ENCODE measurements at regions not wholly inside any gene's neighbourhood (a gene's known extent, or its start where the extent isn't known, plus 50 kb on each side); places are given as distances from the start of the nearest gene placed in this dataset.
A peak's percentile ranks its signal among the peaks of the same experiment; 100 is the strongest.

DNA sequence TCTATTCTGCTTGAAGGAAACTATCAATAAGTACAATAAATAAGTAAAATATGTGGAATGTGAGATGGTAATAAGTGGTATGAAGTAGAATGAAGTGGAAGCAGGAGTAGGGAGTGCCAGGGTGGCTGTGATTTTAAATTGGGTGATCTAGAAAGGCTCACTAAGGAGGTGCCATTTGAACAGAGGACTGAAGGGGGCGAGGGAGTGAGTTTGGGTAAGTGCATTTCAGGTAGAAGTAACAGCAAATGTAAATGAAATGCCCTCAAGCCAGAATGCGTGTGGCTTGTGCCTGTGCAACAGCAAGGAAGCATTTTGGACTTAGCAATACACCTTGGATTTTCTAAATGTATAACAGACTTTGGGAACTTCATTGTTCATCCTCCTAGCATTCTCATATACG is 77.1 kb downstream of the CCNA1 start:
- POLR2A ChIA-PET = no interaction called here
- H3K36me3 Mint-ChIP-seq = peaks cover 12% of the 10 kb centered on the region
- ATAC-seq (peak; percentile 97), DNase-seq (ENCODE audit: low spot score) (peak; percentile 50)
- TF ChIP-seq, protein P1, sequence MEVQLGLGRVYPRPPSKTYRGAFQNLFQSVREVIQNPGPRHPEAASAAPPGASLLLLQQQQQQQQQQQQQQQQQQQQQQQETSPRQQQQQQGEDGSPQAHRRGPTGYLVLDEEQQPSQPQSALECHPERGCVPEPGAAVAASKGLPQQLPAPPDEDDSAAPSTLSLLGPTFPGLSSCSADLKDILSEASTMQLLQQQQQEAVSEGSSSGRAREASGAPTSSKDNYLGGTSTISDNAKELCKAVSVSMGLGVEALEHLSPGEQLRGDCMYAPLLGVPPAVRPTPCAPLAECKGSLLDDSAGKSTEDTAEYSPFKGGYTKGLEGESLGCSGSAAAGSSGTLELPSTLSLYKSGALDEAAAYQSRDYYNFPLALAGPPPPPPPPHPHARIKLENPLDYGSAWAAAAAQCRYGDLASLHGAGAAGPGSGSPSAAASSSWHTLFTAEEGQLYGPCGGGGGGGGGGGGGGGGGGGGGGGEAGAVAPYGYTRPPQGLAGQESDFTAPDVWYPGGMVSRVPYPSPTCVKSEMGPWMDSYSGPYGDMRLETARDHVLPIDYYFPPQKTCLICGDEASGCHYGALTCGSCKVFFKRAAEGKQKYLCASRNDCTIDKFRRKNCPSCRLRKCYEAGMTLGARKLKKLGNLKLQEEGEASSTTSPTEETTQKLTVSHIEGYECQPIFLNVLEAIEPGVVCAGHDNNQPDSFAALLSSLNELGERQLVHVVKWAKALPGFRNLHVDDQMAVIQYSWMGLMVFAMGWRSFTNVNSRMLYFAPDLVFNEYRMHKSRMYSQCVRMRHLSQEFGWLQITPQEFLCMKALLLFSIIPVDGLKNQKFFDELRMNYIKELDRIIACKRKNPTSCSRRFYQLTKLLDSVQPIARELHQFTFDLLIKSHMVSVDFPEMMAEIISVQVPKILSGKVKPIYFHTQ (CRISPR knock-in tag; IDR thresholded peaks at IDR 0.05) = no peak
- TF ChIP-seq, protein P2, sequence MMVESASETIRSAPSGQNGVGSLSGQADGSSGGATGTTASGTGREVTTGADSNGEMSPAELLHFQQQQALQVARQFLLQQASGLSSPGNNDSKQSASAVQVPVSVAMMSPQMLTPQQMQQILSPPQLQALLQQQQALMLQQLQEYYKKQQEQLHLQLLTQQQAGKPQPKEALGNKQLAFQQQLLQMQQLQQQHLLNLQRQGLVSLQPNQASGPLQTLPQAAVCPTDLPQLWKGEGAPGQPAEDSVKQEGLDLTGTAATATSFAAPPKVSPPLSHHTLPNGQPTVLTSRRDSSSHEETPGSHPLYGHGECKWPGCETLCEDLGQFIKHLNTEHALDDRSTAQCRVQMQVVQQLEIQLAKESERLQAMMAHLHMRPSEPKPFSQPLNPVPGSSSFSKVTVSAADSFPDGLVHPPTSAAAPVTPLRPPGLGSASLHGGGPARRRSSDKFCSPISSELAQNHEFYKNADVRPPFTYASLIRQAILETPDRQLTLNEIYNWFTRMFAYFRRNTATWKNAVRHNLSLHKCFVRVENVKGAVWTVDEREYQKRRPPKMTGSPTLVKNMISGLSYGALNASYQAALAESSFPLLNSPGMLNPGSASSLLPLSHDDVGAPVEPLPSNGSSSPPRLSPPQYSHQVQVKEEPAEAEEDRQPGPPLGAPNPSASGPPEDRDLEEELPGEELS (CRISPR knock-in tag; IDR thresholded peaks at IDR 0.05) = no peak
- TF ChIP-seq, protein P3, sequence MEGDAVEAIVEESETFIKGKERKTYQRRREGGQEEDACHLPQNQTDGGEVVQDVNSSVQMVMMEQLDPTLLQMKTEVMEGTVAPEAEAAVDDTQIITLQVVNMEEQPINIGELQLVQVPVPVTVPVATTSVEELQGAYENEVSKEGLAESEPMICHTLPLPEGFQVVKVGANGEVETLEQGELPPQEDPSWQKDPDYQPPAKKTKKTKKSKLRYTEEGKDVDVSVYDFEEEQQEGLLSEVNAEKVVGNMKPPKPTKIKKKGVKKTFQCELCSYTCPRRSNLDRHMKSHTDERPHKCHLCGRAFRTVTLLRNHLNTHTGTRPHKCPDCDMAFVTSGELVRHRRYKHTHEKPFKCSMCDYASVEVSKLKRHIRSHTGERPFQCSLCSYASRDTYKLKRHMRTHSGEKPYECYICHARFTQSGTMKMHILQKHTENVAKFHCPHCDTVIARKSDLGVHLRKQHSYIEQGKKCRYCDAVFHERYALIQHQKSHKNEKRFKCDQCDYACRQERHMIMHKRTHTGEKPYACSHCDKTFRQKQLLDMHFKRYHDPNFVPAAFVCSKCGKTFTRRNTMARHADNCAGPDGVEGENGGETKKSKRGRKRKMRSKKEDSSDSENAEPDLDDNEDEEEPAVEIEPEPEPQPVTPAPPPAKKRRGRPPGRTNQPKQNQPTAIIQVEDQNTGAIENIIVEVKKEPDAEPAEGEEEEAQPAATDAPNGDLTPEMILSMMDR (IDR thresholded peaks at IDR 0.05) = peak; percentile 28; the same call in 1 of the 2 replicates
- TF ChIP-seq OVOL2 (CRISPR knock-in tag; IDR thresholded peaks at IDR 0.05; ENCODE audit: borderline replicate concordance) = no peak
- TF ChIP-seq, protein P4, sequence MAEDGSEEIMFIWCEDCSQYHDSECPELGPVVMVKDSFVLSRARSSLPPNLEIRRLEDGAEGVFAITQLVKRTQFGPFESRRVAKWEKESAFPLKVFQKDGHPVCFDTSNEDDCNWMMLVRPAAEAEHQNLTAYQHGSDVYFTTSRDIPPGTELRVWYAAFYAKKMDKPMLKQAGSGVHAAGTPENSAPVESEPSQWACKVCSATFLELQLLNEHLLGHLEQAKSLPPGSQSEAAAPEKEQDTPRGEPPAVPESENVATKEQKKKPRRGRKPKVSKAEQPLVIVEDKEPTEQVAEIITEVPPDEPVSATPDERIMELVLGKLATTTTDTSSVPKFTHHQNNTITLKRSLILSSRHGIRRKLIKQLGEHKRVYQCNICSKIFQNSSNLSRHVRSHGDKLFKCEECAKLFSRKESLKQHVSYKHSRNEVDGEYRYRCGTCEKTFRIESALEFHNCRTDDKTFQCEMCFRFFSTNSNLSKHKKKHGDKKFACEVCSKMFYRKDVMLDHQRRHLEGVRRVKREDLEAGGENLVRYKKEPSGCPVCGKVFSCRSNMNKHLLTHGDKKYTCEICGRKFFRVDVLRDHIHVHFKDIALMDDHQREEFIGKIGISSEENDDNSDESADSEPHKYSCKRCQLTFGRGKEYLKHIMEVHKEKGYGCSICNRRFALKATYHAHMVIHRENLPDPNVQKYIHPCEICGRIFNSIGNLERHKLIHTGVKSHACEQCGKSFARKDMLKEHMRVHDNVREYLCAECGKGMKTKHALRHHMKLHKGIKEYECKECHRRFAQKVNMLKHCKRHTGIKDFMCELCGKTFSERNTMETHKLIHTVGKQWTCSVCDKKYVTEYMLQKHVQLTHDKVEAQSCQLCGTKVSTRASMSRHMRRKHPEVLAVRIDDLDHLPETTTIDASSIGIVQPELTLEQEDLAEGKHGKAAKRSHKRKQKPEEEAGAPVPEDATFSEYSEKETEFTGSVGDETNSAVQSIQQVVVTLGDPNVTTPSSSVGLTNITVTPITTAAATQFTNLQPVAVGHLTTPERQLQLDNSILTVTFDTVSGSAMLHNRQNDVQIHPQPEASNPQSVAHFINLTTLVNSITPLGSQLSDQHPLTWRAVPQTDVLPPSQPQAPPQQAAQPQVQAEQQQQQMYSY (CRISPR knock-in tag; IDR thresholded peaks at IDR 0.05) = no peak
- no peak for TF ChIP-seq ZNF121 (CRISPR knock-in tag; IDR thresholded peaks at IDR 0.05)
- no peak for TF ChIP-seq ETV6 (CRISPR knock-in tag; IDR thresholded peaks at IDR 0.05)
- CTCF ChIA-PET = no interaction called here
- no peak overlapping the region for H3K27ac Mint-ChIP-seq
- H3K9me3 Mint-ChIP-seq = peaks cover 28% of the 10 kb centered on the region
- H3K27me3 Mint-ChIP-seq (ENCODE audit: low read depth) = no peaks in the 10 kb centered on the region
- H3K4me3 Mint-ChIP-seq = no peak overlapping the region
- H3K4me1 Mint-ChIP-seq = peaks cover 6% of the 10 kb centered on the region

DNA sequence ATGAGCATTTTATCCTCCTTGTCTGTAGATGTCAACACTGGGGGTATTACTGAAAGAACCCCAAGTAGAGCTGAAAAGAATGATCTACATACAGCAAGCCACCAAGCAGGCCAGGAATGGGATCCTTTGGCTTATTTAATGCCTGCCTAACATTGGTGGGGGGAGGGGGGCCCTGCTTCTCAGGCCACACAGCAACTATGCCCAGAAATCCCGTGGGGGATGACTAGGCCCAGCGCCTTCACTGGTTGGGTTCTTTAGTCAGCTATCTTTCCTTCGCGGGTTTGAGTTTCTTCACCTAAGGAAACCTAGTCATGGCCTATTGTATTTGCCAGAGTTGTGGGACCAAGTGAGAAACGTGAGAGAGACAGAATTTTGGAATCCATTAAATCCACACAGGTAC is 80.5 kb downstream of the CCNA1 start:
- ChIA-PET CTCF (interaction anchor here (0.8 kb wide), 1 partner anchor 21 kb away, joined by 3 read pairs; no protein-coding TSS in a partner anchor), POLR2A (no interaction called here)
- Mint-ChIP-seq H3K4me3 (no peak overlapping the region), H3K9me3 (0 out of 2 replicates have a peak, but pooled peaks cover 1% of the 10 kb centered on the region), H3K27ac (no peak overlapping the region), H3K27me3 (ENCODE audit: low read depth) (no peaks in the 10 kb centered on the region), H3K36me3 (no peaks in the 10 kb centered on the region), H3K4me1 (peaks cover 17% of the 10 kb centered on the region)
- ATAC-seq (no peak), DNase-seq (ENCODE audit: low spot score) (no peak)
- TF ChIP-seq NR1H2 (CRISPR knock-in tag; IDR thresholded peaks at IDR 0.05) = no peak
- TF ChIP-seq ATF1 (CRISPR knock-in tag; IDR thresholded peaks at IDR 0.05) = no peak
- no peak for TF ChIP-seq ZNF263 (CRISPR knock-in tag; IDR thresholded peaks at IDR 0.05; ENCODE audit: low read depth)
- TF ChIP-seq, protein P5, sequence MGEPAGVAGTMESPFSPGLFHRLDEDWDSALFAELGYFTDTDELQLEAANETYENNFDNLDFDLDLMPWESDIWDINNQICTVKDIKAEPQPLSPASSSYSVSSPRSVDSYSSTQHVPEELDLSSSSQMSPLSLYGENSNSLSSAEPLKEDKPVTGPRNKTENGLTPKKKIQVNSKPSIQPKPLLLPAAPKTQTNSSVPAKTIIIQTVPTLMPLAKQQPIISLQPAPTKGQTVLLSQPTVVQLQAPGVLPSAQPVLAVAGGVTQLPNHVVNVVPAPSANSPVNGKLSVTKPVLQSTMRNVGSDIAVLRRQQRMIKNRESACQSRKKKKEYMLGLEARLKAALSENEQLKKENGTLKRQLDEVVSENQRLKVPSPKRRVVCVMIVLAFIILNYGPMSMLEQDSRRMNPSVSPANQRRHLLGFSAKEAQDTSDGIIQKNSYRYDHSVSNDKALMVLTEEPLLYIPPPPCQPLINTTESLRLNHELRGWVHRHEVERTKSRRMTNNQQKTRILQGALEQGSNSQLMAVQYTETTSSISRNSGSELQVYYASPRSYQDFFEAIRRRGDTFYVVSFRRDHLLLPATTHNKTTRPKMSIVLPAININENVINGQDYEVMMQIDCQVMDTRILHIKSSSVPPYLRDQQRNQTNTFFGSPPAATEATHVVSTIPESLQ (CRISPR knock-in tag; IDR thresholded peaks at IDR 0.05) = no peak
- TF ChIP-seq FOXK1 (CRISPR knock-in tag; IDR thresholded peaks at IDR 0.05) = no peak
- no peak for TF ChIP-seq ZNF416 (CRISPR knock-in tag; IDR thresholded peaks at IDR 0.05)
- no peak for TF ChIP-seq TEAD1 (CRISPR knock-in tag; IDR thresholded peaks at IDR 0.05)
- no peak for TF ChIP-seq ESRRA (CRISPR knock-in tag; IDR thresholded peaks at IDR 0.05; ENCODE audit: borderline replicate concordance)
- TF ChIP-seq, protein P6, sequence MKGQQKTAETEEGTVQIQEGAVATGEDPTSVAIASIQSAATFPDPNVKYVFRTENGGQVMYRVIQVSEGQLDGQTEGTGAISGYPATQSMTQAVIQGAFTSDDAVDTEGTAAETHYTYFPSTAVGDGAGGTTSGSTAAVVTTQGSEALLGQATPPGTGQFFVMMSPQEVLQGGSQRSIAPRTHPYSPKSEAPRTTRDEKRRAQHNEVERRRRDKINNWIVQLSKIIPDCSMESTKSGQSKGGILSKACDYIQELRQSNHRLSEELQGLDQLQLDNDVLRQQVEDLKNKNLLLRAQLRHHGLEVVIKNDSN (CRISPR knock-in tag; IDR thresholded peaks at IDR 0.05) = no peak
- no peak for TF ChIP-seq CREB1 (CRISPR knock-in tag; IDR thresholded peaks at IDR 0.05)

Data from WTC11 (cell line).